WI38 (cell line): ENCODE measurements at regions not wholly inside any gene's neighbourhood (a gene's known extent, or its start where the extent isn't known, plus 50 kb on each side); places are given as distances from the start of the nearest gene placed in this dataset.

ENCODE experiments used
- H3K4me3 ChIP-seq: 2 replicates; pipeline ENCODE4 v1.5.1; 2011; ENCODE audit warnings: low read depth, mild to moderate bottlenecking, control low read depth, low read length
- TF ChIP-seq, protein P1 (sequence below): IDR thresholded peaks from 2 replicates; pipeline ENCODE4 v1.5.1; 2012; ENCODE audit warnings: low read depth, mild to moderate bottlenecking, control low read depth, low read length

DNA sequence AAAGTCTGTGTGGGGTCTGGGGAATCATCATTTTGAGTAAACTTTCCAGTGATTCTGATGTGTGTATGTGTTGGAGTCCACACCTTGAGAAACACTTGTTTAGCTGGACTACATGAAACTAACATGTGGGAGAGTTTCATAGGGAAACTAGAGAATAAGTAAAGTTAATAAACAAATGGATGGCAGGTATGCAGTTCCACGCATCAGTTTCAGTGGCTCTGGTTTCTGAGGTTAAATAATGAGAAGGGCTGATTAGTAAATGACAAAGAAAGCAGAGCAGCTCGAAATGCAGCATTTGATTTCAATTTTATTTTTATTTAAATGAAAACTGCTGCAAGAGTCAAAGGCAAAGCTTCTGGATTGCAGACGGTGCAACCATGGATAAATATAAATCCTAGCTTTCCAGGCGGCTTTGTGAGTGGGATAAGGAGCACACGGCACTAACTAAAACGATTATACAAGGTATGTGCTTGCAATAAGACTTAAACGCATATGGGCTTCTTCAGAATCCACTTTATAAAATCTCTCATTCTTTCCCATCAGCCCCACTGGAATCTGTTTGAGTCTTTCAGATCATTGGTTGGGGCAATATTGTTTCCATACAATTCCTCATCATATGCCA lies 310.7 kb downstream of the PLPP3 start:
- TF ChIP-seq, protein P1, sequence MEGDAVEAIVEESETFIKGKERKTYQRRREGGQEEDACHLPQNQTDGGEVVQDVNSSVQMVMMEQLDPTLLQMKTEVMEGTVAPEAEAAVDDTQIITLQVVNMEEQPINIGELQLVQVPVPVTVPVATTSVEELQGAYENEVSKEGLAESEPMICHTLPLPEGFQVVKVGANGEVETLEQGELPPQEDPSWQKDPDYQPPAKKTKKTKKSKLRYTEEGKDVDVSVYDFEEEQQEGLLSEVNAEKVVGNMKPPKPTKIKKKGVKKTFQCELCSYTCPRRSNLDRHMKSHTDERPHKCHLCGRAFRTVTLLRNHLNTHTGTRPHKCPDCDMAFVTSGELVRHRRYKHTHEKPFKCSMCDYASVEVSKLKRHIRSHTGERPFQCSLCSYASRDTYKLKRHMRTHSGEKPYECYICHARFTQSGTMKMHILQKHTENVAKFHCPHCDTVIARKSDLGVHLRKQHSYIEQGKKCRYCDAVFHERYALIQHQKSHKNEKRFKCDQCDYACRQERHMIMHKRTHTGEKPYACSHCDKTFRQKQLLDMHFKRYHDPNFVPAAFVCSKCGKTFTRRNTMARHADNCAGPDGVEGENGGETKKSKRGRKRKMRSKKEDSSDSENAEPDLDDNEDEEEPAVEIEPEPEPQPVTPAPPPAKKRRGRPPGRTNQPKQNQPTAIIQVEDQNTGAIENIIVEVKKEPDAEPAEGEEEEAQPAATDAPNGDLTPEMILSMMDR = no peak
- H3K4me3 ChIP-seq = no peak overlapping the region

DNA sequence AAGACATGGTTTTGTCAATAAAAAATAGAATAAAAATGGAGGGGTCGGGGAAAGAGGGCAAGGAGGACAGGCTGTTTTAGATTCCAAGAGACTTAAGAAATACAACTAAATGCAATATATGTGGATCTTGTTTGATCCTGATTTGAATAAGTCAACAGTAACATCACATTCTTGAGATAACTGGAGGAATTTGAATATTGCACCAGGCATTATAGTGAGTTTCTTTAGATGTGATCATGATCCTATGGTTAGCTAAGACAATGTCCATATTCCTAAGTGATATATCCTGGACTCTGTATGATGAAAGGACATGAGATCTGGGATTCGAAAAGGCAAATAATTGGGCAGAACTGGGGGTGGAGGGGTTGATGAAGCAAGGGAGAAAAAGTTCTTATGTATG lies 311.8 kb downstream of the PLPP3 start:
- TF ChIP-seq, protein P1 = no peak
- no peak overlapping the region for H3K4me3 ChIP-seq

DNA sequence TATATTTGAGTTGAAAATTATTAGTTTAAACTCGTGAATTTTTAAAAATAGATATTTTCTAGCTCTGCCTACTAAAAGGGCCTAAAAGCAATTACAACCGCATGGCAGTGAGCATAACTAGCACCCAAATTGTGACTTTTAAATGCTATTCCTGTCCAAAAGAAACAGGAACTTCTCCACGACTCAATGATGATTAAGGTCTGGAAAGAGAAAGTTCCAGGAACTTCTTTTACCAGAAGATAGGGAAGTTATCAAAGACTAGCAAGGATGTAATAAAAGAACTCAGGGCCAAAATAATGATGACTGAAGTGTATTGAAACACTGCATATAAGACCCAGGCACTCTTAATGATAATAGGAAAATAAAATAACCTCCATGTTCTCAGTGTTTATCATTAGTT lies 313.0 kb downstream of the PLPP3 start:
- H3K4me3 ChIP-seq = no peak overlapping the region
- TF ChIP-seq, protein P1 = no peak

DNA sequence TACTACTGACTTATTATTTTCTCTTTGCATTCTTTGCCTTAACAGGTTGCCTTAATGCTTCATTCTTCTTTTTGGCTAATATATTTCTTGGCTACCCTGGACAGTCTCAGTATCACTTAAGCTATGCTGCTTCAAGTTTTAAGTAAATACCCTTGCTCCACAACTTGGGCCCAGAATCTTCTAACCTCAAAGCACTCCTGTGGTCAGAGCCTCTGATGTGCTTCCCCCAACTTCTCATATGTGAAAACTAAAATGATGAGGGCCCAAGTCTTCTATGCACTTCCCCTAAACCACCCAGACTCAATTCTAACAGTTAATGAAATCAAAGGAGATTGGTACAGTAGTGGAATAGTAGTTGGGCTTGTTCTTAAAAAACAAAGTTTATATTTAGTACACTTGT lies 314.1 kb downstream of the PLPP3 start:
- no peak overlapping the region for H3K4me3 ChIP-seq
- TF ChIP-seq, protein P1 = no peak

DNA sequence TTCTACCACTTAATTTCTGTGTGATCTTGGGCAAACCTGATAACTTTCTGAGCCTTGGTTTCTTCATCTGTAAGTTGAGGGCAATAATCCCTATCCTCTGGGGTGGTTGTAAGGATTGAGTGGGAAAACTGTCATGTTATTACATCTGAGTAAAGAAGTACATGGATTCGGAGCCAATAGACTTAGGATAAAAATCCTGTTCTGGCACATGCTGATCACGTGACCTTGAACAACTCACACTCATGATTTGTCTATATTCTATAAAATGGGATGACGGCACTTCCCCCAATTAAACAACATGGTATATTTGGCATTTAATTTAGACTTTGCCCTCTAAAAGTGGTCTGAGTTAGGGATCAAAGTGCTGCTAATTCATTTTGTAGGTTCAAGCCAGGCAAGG lies 315.5 kb downstream of the PLPP3 start:
- TF ChIP-seq, protein P1 = no peak
- no peak overlapping the region for H3K4me3 ChIP-seq

DNA sequence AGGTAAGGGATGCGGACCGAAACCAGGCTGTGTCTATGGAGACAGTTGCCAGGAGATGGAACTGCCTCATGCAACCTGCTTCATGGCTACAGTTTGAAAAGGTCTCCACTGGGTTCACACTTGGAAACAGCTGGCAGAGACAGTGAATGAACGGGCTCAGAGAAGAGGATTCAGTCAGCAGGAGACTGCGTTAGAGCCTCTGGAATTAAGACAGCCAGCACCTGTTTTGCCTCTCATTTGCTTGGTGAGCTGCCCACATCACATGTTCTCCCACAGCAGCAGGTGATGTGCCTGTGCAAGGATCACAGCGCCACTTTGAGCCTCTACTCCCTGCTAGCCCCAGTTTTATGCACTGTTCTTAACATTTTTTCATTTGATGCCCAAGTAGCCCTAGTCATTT lies 321.0 kb downstream of the PLPP3 start:
- TF ChIP-seq, protein P1 = no peak
- no peak overlapping the region for H3K4me3 ChIP-seq

DNA sequence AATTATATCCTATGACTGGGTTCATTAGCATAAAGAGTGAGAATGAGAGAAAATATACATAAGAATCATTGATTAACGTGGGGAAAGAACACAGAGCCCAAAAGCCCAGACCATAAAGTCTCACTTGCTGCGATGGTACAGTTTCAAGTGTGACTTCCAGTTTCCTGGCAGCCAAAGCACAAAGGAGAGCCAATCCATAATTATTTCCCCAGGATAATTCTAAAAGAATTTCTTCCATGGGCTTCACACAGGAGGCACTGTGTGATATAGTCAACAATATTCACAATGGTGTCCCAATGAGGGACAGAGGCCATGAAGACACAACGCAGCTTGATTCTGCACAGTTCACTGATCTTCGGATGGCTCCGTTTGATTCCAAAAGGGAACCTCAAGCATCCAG lies 321.6 kb downstream of the PLPP3 start:
- H3K4me3 ChIP-seq = no peak overlapping the region
- TF ChIP-seq, protein P1 = no peak
